Endothelial cell of umbilical vein (primary cell): ENCODE measurements at regions not wholly inside any gene's neighbourhood (a gene's known extent, or its start where the extent isn't known, plus 50 kb on each side); places are given as distances from the start of the nearest gene placed in this dataset.

Experiments used
- CTCF ChIP-seq, 2 donors: IDR thresholded peaks; 1 replicate in 1 of 2; 2 replicates in 1 of 2; pipeline ENCODE4 v1.5.1; 2011; ENCODE audit warnings: low read length in 2 of 2, mild to moderate bottlenecking in 2 of 2, moderate library complexity in 2 of 2, control low read depth in 1 of 2, inconsistent platforms in 1 of 2, low read depth in 1 of 2; ENCODE audit not compliant: insufficient read depth in 1 of 2; ENCODE audit errors: extremely low read depth in 1 of 2
- EZH2 ChIP-seq: IDR thresholded peaks from 2 replicates; pipeline ENCODE4 v1.6.1; 2012; ENCODE audit warnings: borderline replicate concordance, low read depth, mild to moderate bottlenecking, moderate library complexity, low read length, inconsistent platforms; ENCODE audit not compliant: severe bottlenecking
- GATA2 ChIP-seq: IDR thresholded peaks from 2 replicates; pipeline ENCODE4 v1.7.0; 2011; ENCODE audit warnings: low read depth, mild to moderate bottlenecking, moderate library complexity, mixed read lengths, low read length; ENCODE audit not compliant: insufficient read length, insufficient read depth
- JUN ChIP-seq: IDR thresholded peaks from 2 replicates; pipeline ENCODE4 v1.6.1; 2011; ENCODE audit warnings: borderline replicate concordance, low read depth; ENCODE audit not compliant: insufficient read length, insufficient read depth
- MAX ChIP-seq: IDR thresholded peaks from 2 replicates; pipeline ENCODE4 v1.6.1; 2011; ENCODE audit not compliant: insufficient read depth, insufficient read length
- POLR2A ChIP-seq: IDR thresholded peaks from 2 replicates; pipeline ENCODE4 v1.6.1; 2012; ENCODE audit warnings: low read depth, mild to moderate bottlenecking, control low read depth, low read length
- POLR2AphosphoS5 ChIP-seq: IDR thresholded peaks from 2 replicates; pipeline ENCODE4 v1.6.1; 2012; ENCODE audit warnings: low read depth, mild to moderate bottlenecking, control low read depth, low read length, moderate library complexity; ENCODE audit not compliant: insufficient read depth

- TF ChIP-seq CTCF (IDR thresholded peaks at IDR 0.05; ENCODE audit: extremely low read depth in 1 of 2, insufficient read depth in 1 of 2, low read depth in 1 of 2, low read length in 2 of 2) (no peak), POLR2A (no peak), POLR2AphosphoS5 (no peak), EZH2 (no peak), JUN (no peak), MAX (no peak), GATA2 (no peak)
Observed at GRCh38 chr18:30929065-30929464, 113.5 kb downstream of the DSC3 start.
